Activated T-helper 1 cell treated with anti-CD3 and anti-CD28 coated beads, Interleukin-12 subunit alpha, Interleukin-12 subunit beta, Interleukin-2, Interleukin-4 antibody, amounts not matched to agents 30 ng/mL and 10 ng/mL and 1 ng/mL, durations not matched to agents 14 hours and 24 hours and 36 hours (primary cell): ENCODE measurements at regions not wholly inside any gene's neighbourhood (a gene's known extent, or its start where the extent isn't known, plus 50 kb on each side); places are given as distances from the start of the nearest gene placed in this dataset.

Source experiments
- DNase-seq: peaks from one replicate; pipeline ENCODE4 v3.0.0; 2021; ENCODE audit warnings: low spot score
- H3K27ac Mint-ChIP-seq: one replicate; pipeline ENCODE4 v1.8.0; 2021; ENCODE audit warnings: mild to moderate bottlenecking, mixed read lengths
- H3K27me3 Mint-ChIP-seq: one replicate; pipeline ENCODE4 v1.8.0; 2022; ENCODE audit warnings: mild to moderate bottlenecking, moderate library complexity, mixed read lengths; ENCODE audit not compliant: insufficient read depth
- H3K36me3 Mint-ChIP-seq: one replicate; pipeline ENCODE4 v1.8.0; 2021; ENCODE audit warnings: low read depth, mixed read lengths
- H3K4me1 Mint-ChIP-seq: one replicate; pipeline ENCODE4 v1.8.0; 2021; ENCODE audit warnings: low read depth, mixed read lengths
- H3K4me3 Mint-ChIP-seq: one replicate; pipeline ENCODE4 v1.8.0; 2021; ENCODE audit warnings: mild to moderate bottlenecking, moderate library complexity, mixed read lengths
- H3K9me3 Mint-ChIP-seq: one replicate; pipeline ENCODE4 v1.8.0; 2021; ENCODE audit warnings: mixed read lengths
- intact Hi-C: fragments of 100-400 bp; cut with micrococcal nuclease; formaldehyde crosslinking; loops from one replicate; pipeline ENCODE4 v1.15.1; 2024

DNA sequence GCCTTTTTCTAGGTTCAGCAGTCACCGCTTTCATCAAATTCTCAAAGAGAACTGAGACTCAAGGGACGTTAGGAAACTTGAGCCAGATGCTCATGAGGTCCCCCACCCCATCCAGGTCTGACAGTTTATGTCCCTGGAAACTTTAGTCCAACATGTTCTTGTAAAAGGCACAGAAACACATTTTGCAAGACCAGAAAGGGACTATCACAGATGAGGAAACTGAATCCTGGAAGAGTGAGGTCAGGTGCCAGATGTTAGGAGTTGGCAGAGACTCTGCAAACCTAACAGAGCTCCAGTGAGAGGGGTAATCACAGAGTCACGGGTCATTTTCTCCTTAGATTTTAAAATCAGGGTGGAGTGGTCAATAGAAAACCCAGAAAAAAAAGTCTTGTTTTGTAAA is 76.6 kb downstream of the RDH14 start:
- Mint-ChIP-seq H3K4me1 (no peaks in the 10 kb centered on the region), H3K36me3 (no peaks in the 10 kb centered on the region), H3K27ac (no peak overlapping the region), H3K27me3 (no peaks in the 10 kb centered on the region), H3K9me3 (no peaks in the 10 kb centered on the region), H3K4me3 (no peak overlapping the region)
- no peak for DNase-seq
- intact Hi-C loops, result no loop called here

DNA sequence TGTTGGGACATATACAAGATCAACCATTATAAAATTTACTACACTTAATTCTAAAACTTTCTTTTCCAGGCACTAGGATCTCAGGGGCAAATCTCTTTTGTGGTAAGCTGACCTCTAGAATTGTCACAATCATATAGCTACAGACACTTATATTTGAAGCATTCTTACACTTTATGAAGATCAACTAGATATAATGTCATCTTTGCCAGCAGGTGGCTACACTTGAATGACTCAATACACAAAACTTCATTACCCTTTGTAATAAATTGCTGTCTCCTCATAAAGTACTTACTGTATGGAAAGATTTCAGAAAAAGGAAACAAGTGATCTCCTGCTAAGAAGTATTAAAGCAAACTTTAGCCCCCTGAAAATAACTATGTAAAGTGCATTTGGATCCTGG is 77.8 kb downstream of the RDH14 start:
- Mint-ChIP-seq H3K4me1 (no peaks in the 10 kb centered on the region), H3K36me3 (no peaks in the 10 kb centered on the region), H3K9me3 (no peaks in the 10 kb centered on the region), H3K4me3 (no peak overlapping the region), H3K27me3 (no peaks in the 10 kb centered on the region), H3K27ac (no peak overlapping the region)
- DNase-seq, result no peak
- intact Hi-C loops, result no loop called here

DNA sequence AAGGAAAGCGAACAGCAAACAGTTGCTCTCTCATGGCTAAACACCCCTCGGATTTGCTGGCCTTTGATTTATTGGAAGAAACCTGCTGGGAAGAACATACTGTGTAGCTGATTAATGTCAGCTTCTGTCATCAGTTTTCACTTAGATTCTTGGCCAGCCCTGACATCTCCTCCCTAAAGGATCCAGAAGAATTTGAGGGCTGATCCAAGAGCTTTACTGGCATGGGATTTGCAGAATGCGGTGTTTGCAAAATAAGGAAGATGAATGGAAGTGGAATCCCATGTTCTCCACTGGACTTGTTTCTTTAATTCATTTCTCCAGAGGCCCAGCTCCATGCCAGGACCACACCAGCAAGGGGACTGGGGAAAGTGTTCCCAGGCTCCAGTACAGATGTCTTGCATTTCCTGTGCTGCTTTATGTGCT is 80.5 kb downstream of the RDH14 start:
- no peaks in the 10 kb centered on the region for H3K27me3 Mint-ChIP-seq
- no peaks in the 10 kb centered on the region for H3K36me3 Mint-ChIP-seq
- intact Hi-C loops, result no loop called here
- no peak for DNase-seq
- H3K9me3 Mint-ChIP-seq, result no peaks in the 10 kb centered on the region
- no peak overlapping the region for H3K4me3 Mint-ChIP-seq
- no peak overlapping the region for H3K27ac Mint-ChIP-seq
- H3K4me1 Mint-ChIP-seq, result no peaks in the 10 kb centered on the region

DNA sequence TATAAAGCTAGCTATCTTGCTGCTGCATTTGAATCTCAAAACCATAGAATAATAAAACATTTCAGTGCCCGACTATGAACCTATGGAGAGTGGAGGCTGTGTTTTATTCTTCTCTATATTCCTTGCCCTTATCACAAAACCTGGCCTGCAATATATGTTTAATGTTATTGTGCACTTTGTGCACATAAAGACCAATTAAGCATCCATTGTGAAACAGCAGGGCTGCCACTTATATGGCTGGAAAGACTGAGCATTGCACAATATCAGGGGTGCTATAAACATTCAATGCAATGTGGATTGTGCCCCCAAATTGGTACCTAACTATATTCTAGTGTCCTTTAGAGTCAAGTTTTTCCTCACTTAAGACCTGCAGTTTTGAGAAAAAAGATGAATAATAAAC is 83.2 kb downstream of the RDH14 start:
- Mint-ChIP-seq H3K36me3 (no peaks in the 10 kb centered on the region), H3K9me3 (no peaks in the 10 kb centered on the region), H3K4me3 (no peak overlapping the region), H3K27ac (no peak overlapping the region), H3K27me3 (peaks cover 2% of the 10 kb centered on the region), H3K4me1 (no peaks in the 10 kb centered on the region)
- no peak for DNase-seq
- intact Hi-C loops, result no loop called here

DNA sequence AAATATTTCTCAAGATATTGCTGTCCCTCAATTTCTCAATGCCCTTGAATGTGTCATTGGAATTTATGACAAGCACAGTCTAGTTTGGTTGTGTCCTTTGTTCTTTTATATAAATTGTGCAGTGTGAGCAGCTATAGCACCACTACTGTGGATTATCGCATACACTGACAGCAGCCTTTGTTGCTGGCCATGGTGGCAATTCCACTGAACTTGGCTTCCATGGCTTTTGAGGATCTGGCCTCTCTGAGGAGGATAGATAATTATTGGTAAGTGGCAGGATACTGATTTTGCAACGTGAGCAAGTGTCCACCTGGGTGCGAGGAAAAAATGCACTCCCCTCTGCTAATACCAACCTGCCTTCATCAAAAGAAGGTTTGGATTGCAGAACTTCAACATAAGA is 84.0 kb downstream of the RDH14 start:
- Mint-ChIP-seq H3K9me3 (no peaks in the 10 kb centered on the region), H3K27me3 (peaks cover 2% of the 10 kb centered on the region), H3K27ac (no peak overlapping the region), H3K4me1 (no peaks in the 10 kb centered on the region), H3K36me3 (no peaks in the 10 kb centered on the region), H3K4me3 (no peak overlapping the region)
- intact Hi-C loops, result no loop called here
- no peak for DNase-seq

DNA sequence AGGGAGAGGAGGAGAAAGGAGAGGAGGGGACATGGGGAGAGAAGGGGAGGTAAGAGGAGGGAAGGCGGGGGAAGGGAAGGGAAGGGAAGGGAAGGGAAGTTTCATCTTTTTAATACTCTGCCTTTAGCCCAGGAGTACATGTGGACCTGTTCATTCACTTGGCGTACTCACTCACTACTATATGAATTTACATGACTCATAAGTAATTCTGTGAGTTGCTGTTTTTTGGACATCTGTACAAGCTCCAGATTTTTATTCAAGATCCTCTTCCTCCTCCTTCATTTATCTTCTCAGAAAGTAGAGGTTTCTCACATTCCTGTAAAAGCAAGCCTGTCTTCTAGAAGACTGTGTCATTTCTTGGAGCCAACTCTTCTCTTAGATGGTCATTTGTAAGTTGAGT is 84.6 kb downstream of the RDH14 start:
- no peak for DNase-seq
- no peak overlapping the region for H3K27ac Mint-ChIP-seq
- H3K4me1 Mint-ChIP-seq, result no peaks in the 10 kb centered on the region
- no peak overlapping the region for H3K4me3 Mint-ChIP-seq
- H3K27me3 Mint-ChIP-seq, result peaks cover 2% of the 10 kb centered on the region
- H3K9me3 Mint-ChIP-seq, result no peaks in the 10 kb centered on the region
- intact Hi-C loops, result no loop called here
- no peaks in the 10 kb centered on the region for H3K36me3 Mint-ChIP-seq

DNA sequence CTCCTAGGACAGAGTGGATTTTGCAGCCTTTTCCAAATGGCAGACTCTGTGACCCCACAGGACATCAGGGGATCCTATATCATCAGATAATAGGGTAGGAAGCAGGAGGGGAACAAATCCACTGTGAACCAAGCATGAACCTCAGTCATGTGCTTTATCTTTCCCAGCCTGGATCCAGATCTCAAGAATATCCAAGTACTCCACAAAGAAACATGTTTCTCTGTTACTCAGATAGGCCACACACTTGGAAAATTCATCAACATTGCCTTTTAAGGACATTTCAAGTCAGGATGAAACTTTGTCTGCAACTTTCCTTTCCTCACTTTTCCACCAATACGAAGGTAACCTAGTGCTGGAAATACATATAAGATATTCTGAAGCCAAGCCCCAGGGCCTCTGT is 85.8 kb downstream of the RDH14 start:
- no peak for DNase-seq
- H3K27me3 Mint-ChIP-seq, result peaks cover 3% of the 10 kb centered on the region
- H3K4me1 Mint-ChIP-seq, result no peaks in the 10 kb centered on the region
- no peak overlapping the region for H3K4me3 Mint-ChIP-seq
- intact Hi-C loops, result no loop called here
- no peaks in the 10 kb centered on the region for H3K36me3 Mint-ChIP-seq
- H3K9me3 Mint-ChIP-seq, result no peaks in the 10 kb centered on the region
- no peak overlapping the region for H3K27ac Mint-ChIP-seq

DNA sequence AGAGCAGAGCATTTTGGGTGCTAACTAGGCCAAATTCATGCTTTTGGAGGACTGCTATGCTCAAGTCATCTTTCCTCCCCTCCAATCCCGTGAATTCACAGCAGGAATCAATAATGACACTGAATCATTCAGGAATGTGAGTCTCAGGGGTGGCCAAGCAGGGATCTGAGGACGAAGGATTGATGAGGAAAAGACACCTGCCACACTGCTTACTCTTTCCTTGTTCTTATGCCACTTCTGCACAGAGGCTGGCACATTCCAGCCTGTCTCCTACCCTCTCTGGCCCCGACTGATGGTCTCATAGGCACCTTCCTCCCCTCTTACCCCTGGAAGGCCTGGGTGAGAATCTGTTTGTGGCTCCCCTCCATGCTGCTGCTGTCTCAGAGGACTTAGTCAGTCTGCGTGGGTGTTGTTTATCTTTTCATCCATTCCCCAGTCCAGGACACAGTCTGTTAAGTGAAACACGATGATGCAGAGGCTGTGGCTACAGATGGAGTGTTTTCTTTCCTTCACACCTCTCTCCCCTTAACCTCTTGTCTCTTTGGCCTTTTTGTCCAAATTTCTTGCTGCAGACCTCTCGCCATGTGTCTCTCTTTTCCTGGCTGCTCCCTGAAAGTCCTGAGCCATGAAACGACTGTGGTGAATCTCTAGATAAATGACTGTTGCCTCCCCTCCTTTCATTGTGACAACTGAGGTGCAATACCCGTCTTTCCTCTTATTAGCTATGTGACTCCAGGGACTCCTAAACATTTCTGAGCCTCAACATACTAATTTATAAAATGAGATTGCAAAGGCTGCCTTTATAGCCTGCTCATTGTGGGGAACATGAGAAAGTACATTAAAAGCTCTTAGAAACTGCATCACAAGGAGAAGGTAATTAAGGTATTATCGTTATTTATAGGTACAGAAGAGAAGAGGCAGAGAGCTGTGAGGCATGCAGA is 86.9 kb downstream of the RDH14 start:
- peaks cover 4% of the 10 kb centered on the region for H3K27me3 Mint-ChIP-seq
- no peaks in the 10 kb centered on the region for H3K36me3 Mint-ChIP-seq
- H3K4me1 Mint-ChIP-seq, result no peaks in the 10 kb centered on the region
- H3K9me3 Mint-ChIP-seq, result no peaks in the 10 kb centered on the region
- H3K4me3 Mint-ChIP-seq, result no peak overlapping the region
- DNase-seq, result no peak
- intact Hi-C loops, result no loop called here
- no peak overlapping the region for H3K27ac Mint-ChIP-seq

DNA sequence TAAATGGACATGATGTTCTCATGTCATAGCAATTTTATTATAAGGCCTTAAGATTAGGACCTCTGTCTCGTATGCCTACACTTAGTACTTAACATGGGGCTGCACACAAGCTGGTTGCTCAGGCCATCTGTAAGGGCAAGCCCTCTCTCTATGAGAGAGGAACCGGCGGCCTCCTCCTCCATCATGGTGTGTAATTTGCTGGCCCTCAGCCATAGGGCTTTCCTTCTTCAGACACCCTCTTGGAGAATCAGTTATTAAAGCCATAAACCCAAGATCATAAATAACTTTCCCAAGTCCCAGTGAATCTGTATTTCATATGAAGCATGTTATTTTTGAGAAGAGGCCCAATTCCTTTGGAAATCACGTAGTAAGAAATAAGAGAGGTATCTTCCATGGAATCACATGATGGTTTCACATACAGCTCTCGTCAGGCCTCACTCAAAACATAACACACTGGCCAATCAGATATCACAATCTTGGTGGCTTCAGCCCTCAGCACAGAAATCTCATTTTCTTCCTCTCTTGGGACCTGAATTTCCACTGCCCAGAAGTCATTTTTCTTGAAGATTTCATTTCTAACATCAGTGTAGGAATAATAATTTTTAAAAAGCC is 92.6 kb downstream of the RDH14 start:
- no peak overlapping the region for H3K4me3 Mint-ChIP-seq
- intact Hi-C loops, result no loop called here
- no peaks in the 10 kb centered on the region for H3K4me1 Mint-ChIP-seq
- no peaks in the 10 kb centered on the region for H3K36me3 Mint-ChIP-seq
- no peaks in the 10 kb centered on the region for H3K9me3 Mint-ChIP-seq
- no peak for DNase-seq
- H3K27me3 Mint-ChIP-seq, result peaks cover 1% of the 10 kb centered on the region
- no peak overlapping the region for H3K27ac Mint-ChIP-seq

DNA sequence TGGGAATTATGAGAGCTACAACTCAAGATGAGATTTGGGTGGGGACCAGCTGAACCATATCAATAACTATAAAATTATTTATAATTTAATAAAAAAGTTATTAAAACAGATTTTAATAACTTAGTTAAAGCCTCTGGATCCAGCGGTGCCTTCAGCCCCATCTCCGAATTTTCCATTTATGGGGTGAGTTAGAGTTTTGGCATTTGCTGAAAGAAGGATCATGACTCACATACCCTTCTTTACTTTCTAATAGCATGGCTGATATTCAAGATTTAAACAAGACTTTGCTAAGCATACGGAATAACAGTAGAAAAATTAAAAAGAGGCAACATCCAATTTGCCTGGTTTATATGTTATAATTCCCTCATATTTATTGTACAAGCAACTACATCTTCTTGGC is 94.5 kb downstream of the RDH14 start:
- no peak for DNase-seq
- H3K9me3 Mint-ChIP-seq, result no peaks in the 10 kb centered on the region
- H3K4me3 Mint-ChIP-seq, result no peak overlapping the region
- H3K27me3 Mint-ChIP-seq, result peaks cover 1% of the 10 kb centered on the region
- intact Hi-C loops, result no loop called here
- no peaks in the 10 kb centered on the region for H3K36me3 Mint-ChIP-seq
- H3K27ac Mint-ChIP-seq, result no peak overlapping the region
- no peaks in the 10 kb centered on the region for H3K4me1 Mint-ChIP-seq

DNA sequence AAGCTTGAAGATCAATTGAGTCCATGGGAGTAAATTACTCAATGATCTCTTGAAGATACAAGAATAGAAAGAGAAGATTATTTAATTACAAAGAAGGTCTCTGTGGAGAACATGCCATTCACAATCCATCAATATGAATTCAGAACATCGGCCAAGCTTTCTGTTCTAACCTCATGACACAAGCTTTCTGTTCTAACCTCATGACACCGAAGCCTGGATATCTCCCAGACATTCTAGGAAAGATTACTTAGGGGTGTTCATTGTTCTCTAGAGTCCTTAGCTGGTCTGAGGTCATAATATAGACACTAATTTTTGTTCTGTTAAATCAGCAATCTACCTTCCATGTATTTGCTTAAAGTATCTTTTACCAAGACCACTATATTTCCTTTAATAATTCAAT is 95.5 kb downstream of the RDH14 start:
- Mint-ChIP-seq H3K36me3 (no peaks in the 10 kb centered on the region), H3K9me3 (no peaks in the 10 kb centered on the region), H3K4me1 (no peaks in the 10 kb centered on the region), H3K27me3 (peaks cover 1% of the 10 kb centered on the region), H3K27ac (no peak overlapping the region), H3K4me3 (no peak overlapping the region)
- DNase-seq, result no peak
- intact Hi-C loops, result no loop called here

DNA sequence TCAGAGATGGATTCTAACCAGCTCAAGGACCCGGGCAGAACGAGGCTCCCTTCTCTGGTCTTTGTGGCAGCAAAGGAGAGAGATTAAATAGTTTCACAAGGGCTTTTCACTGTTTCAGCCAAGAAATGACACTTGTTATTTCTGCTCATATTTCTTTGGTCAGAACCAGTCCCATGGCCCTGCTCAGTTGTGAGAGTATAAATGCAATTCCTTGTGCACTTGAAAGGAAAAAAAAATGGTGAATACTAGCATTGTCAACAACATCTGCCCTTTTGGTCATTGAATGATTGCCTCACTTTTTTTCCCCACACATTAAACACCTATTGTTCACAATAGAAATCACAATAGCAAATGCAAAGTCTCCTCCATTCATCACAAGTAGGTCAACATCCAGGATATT is 104.4 kb downstream of the RDH14 start:
- H3K36me3 Mint-ChIP-seq, result no peaks in the 10 kb centered on the region

DNA sequence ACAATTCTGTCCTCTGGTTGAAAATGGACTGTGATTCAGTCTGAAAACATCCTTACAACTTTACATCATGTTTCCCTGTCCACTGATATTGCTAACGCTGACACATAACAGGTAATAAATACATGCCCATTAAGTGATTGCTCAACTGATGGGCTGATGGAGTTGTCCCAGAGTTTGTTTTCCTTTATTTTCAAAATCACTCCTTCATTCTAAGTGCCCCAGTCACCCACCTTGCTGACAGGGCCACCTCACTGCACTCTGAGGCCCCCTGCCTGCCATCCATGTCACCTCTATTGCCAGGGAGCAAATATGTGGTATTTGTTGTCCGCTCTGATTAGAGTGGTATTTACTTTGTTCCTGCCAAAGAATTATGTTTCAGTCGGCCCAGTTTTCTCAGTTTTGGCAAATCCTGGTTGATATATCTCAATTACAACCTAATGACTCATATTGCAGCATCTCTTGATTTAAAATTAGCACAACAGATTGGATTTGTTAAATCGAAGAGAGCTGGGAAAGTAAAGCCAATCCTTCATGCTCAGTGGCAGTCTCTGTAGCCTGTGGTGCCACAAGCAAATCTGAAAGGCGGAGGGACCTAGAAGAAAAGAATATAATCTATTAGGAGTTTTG is 105.1 kb downstream of the RDH14 start:
- intact Hi-C loops, result no loop called here
- DNase-seq, result no peak
- Mint-ChIP-seq H3K4me3 (no peak overlapping the region), H3K4me1 (no peaks in the 10 kb centered on the region), H3K27me3 (peaks cover 6% of the 10 kb centered on the region), H3K27ac (no peak overlapping the region), H3K9me3 (no peaks in the 10 kb centered on the region), H3K36me3 (no peaks in the 10 kb centered on the region)

More for the DNA sequence above, 104.4 kb downstream of the RDH14 start:
- Mint-ChIP-seq H3K27me3 (no peaks in the 10 kb centered on the region), H3K4me3 (no peak overlapping the region), H3K27ac (no peak overlapping the region), H3K4me1 (no peaks in the 10 kb centered on the region), H3K9me3 (no peaks in the 10 kb centered on the region)
- intact Hi-C loops, result no loop called here
- DNase-seq, result no peak
